RPMI7951 (cell line): ENCODE measurements at regions not wholly inside any gene's neighbourhood (a gene's known extent, or its start where the extent isn't known, plus 50 kb on each side); places are given as distances from the start of the nearest gene placed in this dataset.
"Not testable (repeated sequence)": the region's sequence is repeated elsewhere in the genome, so short reads cannot be mapped to it uniquely, and the experiment has no call there.

Experiments
- DNase-seq: peaks from one replicate; pipeline ENCODE4 v3.0.0-alpha.2; 2012; ENCODE audit warnings: low read depth

GRCh38 chr7:149995369-149996026 lies 121.7 kb downstream of the ATP6V0E2 start:
- DNase-seq: not testable (repeated sequence)

- not testable (repeated sequence) for DNase-seq
Observed at GRCh38 chr7:150000780-150001599, 127.2 kb downstream of the ATP6V0E2 start.

GRCh38 chr7:150003304-150003810 lies 129.6 kb downstream of the ATP6V0E2 start:
- DNase-seq: no peak

GRCh38 chr7:150003973-150004372 lies 130.2 kb downstream of the ATP6V0E2 start:
- not testable (repeated sequence) for DNase-seq

- not testable (repeated sequence) for DNase-seq
Observed at GRCh38 chr7:150004843-150005242, 131.1 kb downstream of the ATP6V0E2 start.

GRCh38 chr7:150009620-150010303 lies 136.0 kb downstream of the ATP6V0E2 start:
- DNase-seq: not testable (repeated sequence)

- DNase-seq: not testable (repeated sequence)
Observed at GRCh38 chr7:150016651-150017189, 143.0 kb downstream of the ATP6V0E2 start.

- not testable (repeated sequence) for DNase-seq
Observed at GRCh38 chr7:150020210-150020609, 146.4 kb downstream of the ATP6V0E2 start.

GRCh38 chr7:150024550-150025490 lies 151.1 kb downstream of the ATP6V0E2 start:
- DNase-seq: not testable (repeated sequence)

- DNase-seq: not testable (repeated sequence)
Observed at GRCh38 chr7:150025802-150026201, 152.0 kb downstream of the ATP6V0E2 start.

GRCh38 chr7:150028344-150029012 lies 154.7 kb downstream of the ATP6V0E2 start:
- DNase-seq: not testable (repeated sequence)

GRCh38 chr7:150029013-150029389 lies 155.2 kb downstream of the ATP6V0E2 start:
- not testable (repeated sequence) for DNase-seq

GRCh38 chr7:150031733-150032132 lies 158.0 kb downstream of the ATP6V0E2 start:
- DNase-seq: not testable (repeated sequence)

- DNase-seq: not testable (repeated sequence)
Observed at GRCh38 chr7:150033711-150034110, 159.9 kb downstream of the ATP6V0E2 start.

- not testable (repeated sequence) for DNase-seq
Observed at GRCh38 chr7:150035769-150036168, 162.0 kb downstream of the ATP6V0E2 start.

GRCh38 chr7:150039061-150039460 lies 165.3 kb downstream of the ATP6V0E2 start:
- not testable (repeated sequence) for DNase-seq

GRCh38 chr7:150042281-150042680 lies 168.5 kb downstream of the ATP6V0E2 start:
- DNase-seq: not testable (repeated sequence)

- DNase-seq: peak; percentile 33
Observed at GRCh38 chr7:150044771-150045170, 171.0 kb downstream of the ATP6V0E2 start.

GRCh38 chr7:150045596-150045995 lies 171.8 kb downstream of the ATP6V0E2 start:
- not testable (repeated sequence) for DNase-seq
